B cell (primary cell): ENCODE measurements at regions not wholly inside any gene's neighbourhood (a gene's known extent, or its start where the extent isn't known, plus 50 kb on each side); places are given as distances from the start of the nearest gene placed in this dataset.

Source experiments
- ATAC-seq: fragments of 200-7000 bp; cut with Tn5 transposase; one replicate; pipeline ENCODE4 v1.10.0; 2021; ENCODE audit warnings: low read depth, mild to moderate bottlenecking, moderate number of reproducible peaks, moderate library complexity
- CTCF ChIA-PET: fragments of 350-600 bp; sonication (Branson Sonifier 250); formaldehyde crosslinking; loops from one replicate; lab custom pipeline; 2021; ENCODE audit warnings: antibody characterized with exemption, inconsistent platforms; lab: Charles Lee
- POLR2A ChIA-PET: fragments of 350-600 bp; sonication (Branson Sonifier 250); formaldehyde crosslinking; loops from one replicate; lab custom pipeline; 2021; ENCODE audit warnings: antibody characterized with exemption; lab: Charles Lee
- DNase-seq: peaks from one replicate; pipeline ENCODE4 v3.0.0; 2013
- H2AFZ ChIP-seq: 2 replicates; pipeline ENCODE4 v1.6.1; 2012; ENCODE audit warnings: mild to moderate bottlenecking, low read depth, low read length; ENCODE audit not compliant: insufficient read depth, poor library complexity, severe bottlenecking
- H3K27ac ChIP-seq, 2 donors: 1 replicate in 1 of 2; 2 replicates in 1 of 2; pipeline ENCODE4 v1.5.1; 2012 to 2013; ENCODE audit warnings: low read length in 2 of 2, mild to moderate bottlenecking in 2 of 2, moderate library complexity in 1 of 2
- H3K27me3 ChIP-seq, 4 experiments: fragments of 200-600 bp in 1 of 4; sonication (generic) in 1 of 4; replicated peaks in 1 of 4; 1 replicate in 2 of 4; 2 replicates in 2 of 4; pipeline versions ENCODE4 v1.6.1 to v1.7.0; 2013 to 2016; ENCODE audit warnings: low read length in 3 of 4, mild to moderate bottlenecking in 2 of 4, mixed read lengths in 1 of 4, moderate library complexity in 1 of 4; ENCODE audit not compliant: insufficient read depth in 4 of 4, control insufficient read depth in 3 of 4; ENCODE audit errors: control extremely low read depth in 1 of 4
- H3K36me3 ChIP-seq, 2 experiments: replicated peaks in 1 of 2; 1 replicate in 1 of 2; 2 replicates in 1 of 2; pipeline versions ENCODE4 v1.6.1 to v1.7.1; 2013; ENCODE audit warnings: low read length in 1 of 2; ENCODE audit not compliant: insufficient read depth in 2 of 2, control insufficient read depth in 1 of 2; ENCODE audit errors: control extremely low read depth in 1 of 2, extremely low read depth in 1 of 2
- H3K4me1 ChIP-seq, 2 donors: fragments of 200-600 bp in 1 of 2; sonication (generic) in 1 of 2; 1 replicate in 1 of 2; 2 replicates in 1 of 2; pipeline versions ENCODE4 v1.5.1 to v1.6.1; 2013 to 2017; ENCODE audit warnings: low read length in 2 of 2; ENCODE audit not compliant: control insufficient read depth in 2 of 2, insufficient read depth in 2 of 2
- H3K4me2 ChIP-seq: replicated peaks from 2 replicates; pipeline ENCODE3; 2012; ENCODE audit warnings: mild to moderate bottlenecking, low read depth, low read length; ENCODE audit not compliant: poor library complexity, severe bottlenecking
- H3K4me3 ChIP-seq, 5 experiments: fragments of 200-600 bp in 1 of 5; sonication (generic) in 1 of 5; 1 replicate in 3 of 5; 2 replicates in 2 of 5; pipeline versions ENCODE4 v1.5.1 to v1.7.0; 2011 to 2016; ENCODE audit warnings: low read length in 4 of 5, mild to moderate bottlenecking in 4 of 5, low read depth in 2 of 5, control low read depth in 1 of 5, moderate library complexity in 1 of 5; ENCODE audit not compliant: insufficient read depth in 1 of 5; ENCODE audit errors: control extremely low read depth in 1 of 5, extremely low read depth in 1 of 5
- H3K79me2 ChIP-seq: fragments of 200-600 bp; sonication (generic); one replicate; pipeline ENCODE4 v1.6.0; 2016; ENCODE audit warnings: low read length; ENCODE audit not compliant: control insufficient read depth, insufficient read depth
- H3K9ac ChIP-seq: fragments of 200-600 bp; sonication (generic); 2 replicates; pipeline ENCODE4 v1.6.1; 2017; ENCODE audit warnings: mild to moderate bottlenecking, low read length, moderate library complexity
- H3K9me3 ChIP-seq, 3 donors: one replicate each; pipeline versions ENCODE4 v1.6.1 to v1.7.1; 2013; ENCODE audit warnings: low read length in 2 of 3; ENCODE audit not compliant: control insufficient read depth in 2 of 3, insufficient read depth in 1 of 3; ENCODE audit errors: control extremely low read depth in 1 of 3
- H4K20me1 ChIP-seq: 2 replicates; pipeline ENCODE4 v1.6.0; 2012; ENCODE audit warnings: mild to moderate bottlenecking, low read length; ENCODE audit not compliant: insufficient read depth, control insufficient read depth, poor library complexity, severe bottlenecking
- H3K27ac Mint-ChIP-seq: one replicate; pipeline ENCODE4 v1.8.0; 2021; ENCODE audit warnings: mixed read lengths
- H3K27me3 Mint-ChIP-seq: one replicate; pipeline ENCODE4 v1.8.0; 2021; ENCODE audit warnings: mixed read lengths
- H3K4me1 Mint-ChIP-seq: one replicate; pipeline ENCODE4 v1.8.0; 2021; ENCODE audit warnings: mixed read lengths
- H3K4me3 Mint-ChIP-seq: one replicate; pipeline ENCODE4 v1.8.0; 2021; ENCODE audit warnings: mixed read lengths
- H3K9me3 Mint-ChIP-seq: one replicate; pipeline ENCODE4 v1.8.0; 2022; ENCODE audit warnings: mixed read lengths; ENCODE audit not compliant: insufficient read depth
- EZH2 ChIP-seq: IDR thresholded peaks from 2 replicates; pipeline ENCODE4 v1.6.1; 2012; ENCODE audit warnings: borderline replicate concordance, low read depth, mild to moderate bottlenecking, moderate library complexity, low read length; ENCODE audit not compliant: insufficient read depth, poor library complexity, severe bottlenecking
- WGBS: methylation state at CpG from one replicate; pipeline ENCODE4 v1.1.5; 2013; ENCODE audit warnings: missing lambda C conversion rate; ENCODE audit not compliant: insufficient coverage; 5-methylcytosine and 5-hydroxymethylcytosine counted together
- intact Hi-C: fragments of 100-400 bp; cut with micrococcal nuclease; formaldehyde crosslinking; loops from one replicate; pipeline ENCODE4 v1.10.0; 2022
- TF ChIP-seq, protein P1 (sequence below): fragments of 200-600 bp; IDR thresholded peaks from one replicate; pipeline ENCODE4 v1.8.0; 2022; ENCODE audit warnings: antibody characterized with exemption, mild to moderate bottlenecking

DNA sequence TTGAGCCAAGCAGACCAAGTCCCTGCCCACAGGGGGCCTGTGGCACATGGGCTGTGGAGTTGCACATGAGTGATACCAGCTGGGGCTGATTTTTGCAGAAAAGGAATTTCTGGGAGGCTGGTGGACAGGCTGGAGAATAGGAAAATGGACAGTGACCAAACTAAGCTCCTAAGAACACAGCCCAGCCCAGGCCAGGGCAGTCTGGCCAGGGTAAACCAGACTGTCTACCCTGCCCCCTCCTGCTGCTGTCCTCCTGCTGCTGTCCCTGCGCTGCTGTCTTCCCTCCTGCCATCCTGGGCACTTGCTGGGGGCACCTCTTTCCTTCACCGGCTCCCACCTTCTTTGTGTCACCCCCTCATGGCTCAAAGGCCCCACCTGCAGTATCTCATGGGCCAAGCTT lies 219.2 kb downstream of the ZIC5 start:
- Histone ChIP-seq H4K20me1 (no peaks in the 10 kb centered on the region), H3K4me1 (no peaks in the 10 kb centered on the region), H3K9ac (no peak overlapping the region), H3K27ac (no peak overlapping the region), H3K36me3 (no peaks in the 10 kb centered on the region), H3K79me2 (no peaks in the 10 kb centered on the region), H2AFZ (no peak overlapping the region), H3K4me2 (no peak overlapping the region), H3K9me3 (no peaks in the 10 kb centered on the region), H3K27me3 (no peaks in the 10 kb centered on the region), H3K4me3 (no peak overlapping the region)
- no peaks in the 10 kb centered on the region for H3K27me3 Mint-ChIP-seq
- ChIA-PET CTCF (no interaction called here), POLR2A (no interaction called here)
- no peak overlapping the region for H3K4me3 Mint-ChIP-seq
- no peak overlapping the region for H3K27ac Mint-ChIP-seq
- no peak for TF ChIP-seq EZH2
- TF ChIP-seq, protein P1, sequence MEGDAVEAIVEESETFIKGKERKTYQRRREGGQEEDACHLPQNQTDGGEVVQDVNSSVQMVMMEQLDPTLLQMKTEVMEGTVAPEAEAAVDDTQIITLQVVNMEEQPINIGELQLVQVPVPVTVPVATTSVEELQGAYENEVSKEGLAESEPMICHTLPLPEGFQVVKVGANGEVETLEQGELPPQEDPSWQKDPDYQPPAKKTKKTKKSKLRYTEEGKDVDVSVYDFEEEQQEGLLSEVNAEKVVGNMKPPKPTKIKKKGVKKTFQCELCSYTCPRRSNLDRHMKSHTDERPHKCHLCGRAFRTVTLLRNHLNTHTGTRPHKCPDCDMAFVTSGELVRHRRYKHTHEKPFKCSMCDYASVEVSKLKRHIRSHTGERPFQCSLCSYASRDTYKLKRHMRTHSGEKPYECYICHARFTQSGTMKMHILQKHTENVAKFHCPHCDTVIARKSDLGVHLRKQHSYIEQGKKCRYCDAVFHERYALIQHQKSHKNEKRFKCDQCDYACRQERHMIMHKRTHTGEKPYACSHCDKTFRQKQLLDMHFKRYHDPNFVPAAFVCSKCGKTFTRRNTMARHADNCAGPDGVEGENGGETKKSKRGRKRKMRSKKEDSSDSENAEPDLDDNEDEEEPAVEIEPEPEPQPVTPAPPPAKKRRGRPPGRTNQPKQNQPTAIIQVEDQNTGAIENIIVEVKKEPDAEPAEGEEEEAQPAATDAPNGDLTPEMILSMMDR: no peak
- WGBS: 77% methylated on average over 2 of the region's 2 CpGs
- intact Hi-C loops: no loop called here
- no peak for ATAC-seq
- no peaks in the 10 kb centered on the region for H3K9me3 Mint-ChIP-seq
- no peaks in the 10 kb centered on the region for H3K4me1 Mint-ChIP-seq
- DNase-seq: no peak

DNA sequence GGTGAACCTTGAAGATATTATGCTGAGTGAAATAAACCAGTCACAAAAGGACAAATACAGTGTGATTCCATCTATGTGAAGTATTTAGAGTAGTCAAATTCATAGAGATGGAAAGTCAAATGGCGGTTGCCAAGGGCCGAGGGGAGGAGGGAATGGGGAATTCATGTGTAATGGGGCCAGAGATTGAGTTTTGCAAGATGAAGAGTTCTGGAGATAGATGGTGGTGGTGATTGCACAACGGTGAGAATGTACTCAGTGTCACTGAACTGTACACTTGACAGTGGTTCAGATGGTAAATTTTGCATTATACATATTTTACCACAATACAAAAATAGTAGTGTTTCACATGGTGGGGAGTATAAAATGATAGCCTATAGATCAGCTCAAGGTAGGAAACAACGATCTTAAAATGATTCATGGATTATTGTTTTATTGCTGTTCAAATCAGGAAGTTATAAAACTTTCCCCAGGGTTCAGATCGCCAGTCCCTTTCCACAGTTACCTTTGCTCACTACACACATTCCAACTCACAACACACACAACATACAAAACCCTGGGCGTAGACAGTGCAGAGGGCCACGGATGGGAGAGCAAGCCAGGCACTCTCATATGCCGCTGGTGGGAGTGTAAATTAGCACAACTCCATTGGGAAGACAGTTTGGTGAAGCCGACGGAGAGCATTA lies 219.9 kb downstream of the ZIC5 start:
- ChIA-PET POLR2A (no interaction called here), CTCF (no interaction called here)
- no peak overlapping the region for H3K27ac Mint-ChIP-seq
- Histone ChIP-seq H3K36me3 (no peaks in the 10 kb centered on the region), H3K4me1 (no peaks in the 10 kb centered on the region), H3K27ac (no peak overlapping the region), H4K20me1 (no peaks in the 10 kb centered on the region), H3K79me2 (no peaks in the 10 kb centered on the region), H2AFZ (no peak overlapping the region), H3K9me3 (no peaks in the 10 kb centered on the region), H3K4me2 (no peak overlapping the region), H3K4me3 (no peak overlapping the region), H3K27me3 (no peaks in the 10 kb centered on the region), H3K9ac (no peak overlapping the region)
- H3K9me3 Mint-ChIP-seq: no peaks in the 10 kb centered on the region
- 95% methylated on average over 4 of the region's 10 CpGs for whole genome bisulfite sequencing
- intact Hi-C loops: no loop called here
- no peaks in the 10 kb centered on the region for H3K27me3 Mint-ChIP-seq
- ATAC-seq: no peak
- DNase-seq: no peak
- TF ChIP-seq, protein P1: no peak
- TF ChIP-seq EZH2: no peak
- H3K4me3 Mint-ChIP-seq: no peak overlapping the region
- no peaks in the 10 kb centered on the region for H3K4me1 Mint-ChIP-seq
